Type B pancreatic cell (in vitro differentiated cells): ENCODE measurements at regions not wholly inside any gene's neighbourhood (a gene's known extent, or its start where the extent isn't known, plus 50 kb on each side); places are given as distances from the start of the nearest gene placed in this dataset.

Source experiments
- DNase-seq: peaks from one replicate; pipeline ENCODE4 v3.0.0; 2021; ENCODE audit warnings: mixed read lengths; ENCODE audit not compliant: unreplicated experiment; ENCODE audit errors: extremely low spot score
- H3K27ac Mint-ChIP-seq: 2 replicates; pipeline ENCODE4 v1.8.0; 2021; ENCODE audit warnings: mild to moderate bottlenecking, mixed read lengths
- H3K27me3 Mint-ChIP-seq: 2 replicates; pipeline ENCODE4 v1.8.0; 2021; ENCODE audit warnings: mixed read lengths
- H3K36me3 Mint-ChIP-seq: 2 replicates; pipeline ENCODE4 v1.8.0; 2021; ENCODE audit warnings: mixed read lengths
- H3K4me1 Mint-ChIP-seq: one replicate; pipeline ENCODE4 v1.8.0; 2021; ENCODE audit warnings: mixed read lengths; ENCODE audit not compliant: unreplicated experiment
- H3K4me3 Mint-ChIP-seq: 2 replicates; pipeline ENCODE4 v1.8.0; 2021; ENCODE audit warnings: mild to moderate bottlenecking, mixed read lengths
- H3K9me3 Mint-ChIP-seq: 2 replicates; pipeline ENCODE4 v1.8.0; 2021; ENCODE audit warnings: mixed read lengths
- TF ChIP-seq, protein P1 (sequence below): fragments of 200-600 bp; sonication (generic); conservative IDR thresholded peaks from 2 replicates; pipeline ENCODE4 v1.5.0; 2021; ENCODE audit warnings: antibody characterized with exemption, mild to moderate bottlenecking

- Mint-ChIP-seq H3K9me3 (peaks cover 3% of the 10 kb centered on the region), H3K4me3 (no peak overlapping the region), H3K27ac (no peak overlapping the region), H3K4me1 (peaks cover 3% of the 10 kb centered on the region), H3K36me3 (no peaks in the 10 kb centered on the region), H3K27me3 (no peaks in the 10 kb centered on the region)
- TF ChIP-seq, protein P1, sequence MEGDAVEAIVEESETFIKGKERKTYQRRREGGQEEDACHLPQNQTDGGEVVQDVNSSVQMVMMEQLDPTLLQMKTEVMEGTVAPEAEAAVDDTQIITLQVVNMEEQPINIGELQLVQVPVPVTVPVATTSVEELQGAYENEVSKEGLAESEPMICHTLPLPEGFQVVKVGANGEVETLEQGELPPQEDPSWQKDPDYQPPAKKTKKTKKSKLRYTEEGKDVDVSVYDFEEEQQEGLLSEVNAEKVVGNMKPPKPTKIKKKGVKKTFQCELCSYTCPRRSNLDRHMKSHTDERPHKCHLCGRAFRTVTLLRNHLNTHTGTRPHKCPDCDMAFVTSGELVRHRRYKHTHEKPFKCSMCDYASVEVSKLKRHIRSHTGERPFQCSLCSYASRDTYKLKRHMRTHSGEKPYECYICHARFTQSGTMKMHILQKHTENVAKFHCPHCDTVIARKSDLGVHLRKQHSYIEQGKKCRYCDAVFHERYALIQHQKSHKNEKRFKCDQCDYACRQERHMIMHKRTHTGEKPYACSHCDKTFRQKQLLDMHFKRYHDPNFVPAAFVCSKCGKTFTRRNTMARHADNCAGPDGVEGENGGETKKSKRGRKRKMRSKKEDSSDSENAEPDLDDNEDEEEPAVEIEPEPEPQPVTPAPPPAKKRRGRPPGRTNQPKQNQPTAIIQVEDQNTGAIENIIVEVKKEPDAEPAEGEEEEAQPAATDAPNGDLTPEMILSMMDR = no peak
- no peak for DNase-seq
Measured at GRCh38 chr15:36067483-36068274, 511.7 kb upstream of the CDIN1 start.

- no peak for DNase-seq
- peaks cover 17% of the 10 kb centered on the region for H3K9me3 Mint-ChIP-seq
- H3K4me3 Mint-ChIP-seq = no peak overlapping the region
- peaks cover 4% of the 10 kb centered on the region for H3K36me3 Mint-ChIP-seq
- peaks cover 13% of the 10 kb centered on the region for H3K4me1 Mint-ChIP-seq
- no peaks in the 10 kb centered on the region for H3K27me3 Mint-ChIP-seq
- TF ChIP-seq, protein P1 = no peak
- no peak overlapping the region for H3K27ac Mint-ChIP-seq
Measured at GRCh38 chr15:36075333-36075732, 504.1 kb upstream of the CDIN1 start.

DNA sequence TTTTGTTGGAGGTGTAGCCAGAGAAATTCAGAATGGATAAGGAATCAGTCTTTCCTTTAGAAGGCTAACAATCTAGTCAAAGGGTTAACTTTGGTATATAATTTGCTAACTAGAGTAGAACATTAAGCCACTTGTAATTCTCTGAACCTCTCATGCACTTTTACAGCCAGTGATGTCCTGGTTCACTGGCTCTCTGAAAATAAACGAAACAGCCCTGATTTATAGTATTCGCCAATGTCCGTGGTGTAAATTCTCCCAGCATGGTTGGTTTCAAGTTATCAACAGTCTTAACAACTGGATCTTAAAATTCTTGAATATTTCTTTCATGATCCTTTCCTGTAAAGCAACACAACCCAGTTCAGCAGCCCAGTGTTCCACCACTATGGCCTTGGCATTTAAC lies 500.4 kb upstream of the CDIN1 start:
- Mint-ChIP-seq H3K36me3 (peaks cover 13% of the 10 kb centered on the region), H3K27me3 (no peaks in the 10 kb centered on the region), H3K4me1 (peaks cover 10% of the 10 kb centered on the region), H3K27ac (no peak overlapping the region), H3K9me3 (peaks cover 29% of the 10 kb centered on the region), H3K4me3 (no peak overlapping the region)
- TF ChIP-seq, protein P1 = no peak
- DNase-seq = no peak

DNA sequence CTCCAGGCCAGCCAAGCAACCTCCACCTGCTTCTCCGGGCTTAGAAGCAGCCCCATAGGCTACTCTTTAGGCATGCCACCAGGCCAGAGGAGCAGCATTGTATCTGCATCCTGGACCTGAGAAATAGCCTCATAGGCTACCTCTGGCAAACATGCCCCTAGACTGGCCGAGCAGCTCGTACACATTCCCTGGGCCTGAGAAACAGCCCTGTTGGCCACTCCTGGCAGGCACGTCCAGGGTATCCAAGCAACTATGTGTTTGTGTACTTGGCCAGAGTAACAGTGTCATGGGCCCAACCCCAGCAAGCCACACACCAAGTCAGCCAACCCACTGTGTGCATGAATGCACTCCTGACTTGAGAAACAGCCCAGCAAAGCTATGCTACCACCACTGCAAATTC lies 498.7 kb upstream of the CDIN1 start:
- no peaks in the 10 kb centered on the region for H3K27me3 Mint-ChIP-seq
- peaks cover 3% of the 10 kb centered on the region for H3K4me1 Mint-ChIP-seq
- TF ChIP-seq, protein P1 = no peak
- peaks cover 13% of the 10 kb centered on the region for H3K36me3 Mint-ChIP-seq
- H3K9me3 Mint-ChIP-seq = peaks cover 29% of the 10 kb centered on the region
- DNase-seq = no peak
- H3K4me3 Mint-ChIP-seq = no peak overlapping the region
- no peak overlapping the region for H3K27ac Mint-ChIP-seq

- Mint-ChIP-seq H3K4me3 (no peak overlapping the region), H3K36me3 (no peaks in the 10 kb centered on the region), H3K4me1 (no peaks in the 10 kb centered on the region), H3K9me3 (no peaks in the 10 kb centered on the region), H3K27me3 (no peaks in the 10 kb centered on the region), H3K27ac (no peak overlapping the region)
- no peak for DNase-seq
- TF ChIP-seq, protein P1 = no peak
Measured at GRCh38 chr15:36090286-36090946, 489.0 kb upstream of the CDIN1 start.
